ENCODE measurements at regions not wholly inside any gene's neighbourhood (a gene's known extent, or its start where the extent isn't known, plus 50 kb on each side); places are given as distances from the start of the nearest gene placed in this dataset.

DNA sequence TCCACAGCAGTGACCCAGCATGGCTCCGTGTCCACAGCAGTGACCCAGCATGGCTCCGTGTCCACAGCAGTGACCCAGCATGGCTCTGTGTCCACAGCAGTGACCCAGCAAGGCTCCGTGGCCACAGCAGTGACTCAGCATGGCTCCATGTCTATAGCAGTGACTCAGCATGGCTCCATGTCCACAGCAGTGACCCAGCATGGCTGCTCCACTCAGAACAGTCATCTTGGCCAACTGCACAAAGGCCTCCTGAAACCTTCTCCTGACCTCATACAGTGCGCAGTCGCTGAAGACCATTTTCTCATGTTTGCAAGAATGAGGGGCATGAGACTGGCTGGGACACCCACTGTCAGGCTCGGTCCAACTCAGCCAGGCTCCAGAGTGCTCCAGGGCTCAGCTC lies 333.4 kb upstream of the RAB6C start:
- TF ChIP-seq POLR2A (IDR thresholded peaks at IDR 0.05; ENCODE audit: low read depth, low read length) (no peak), EZH2 (IDR thresholded peaks at IDR 0.05; ENCODE audit: borderline replicate concordance, low read depth, low read length, severe bottlenecking) (no peak), MYC (IDR thresholded peaks at IDR 0.05; ENCODE audit: low read depth, low read length) (no peak), POLR2AphosphoS5 (IDR thresholded peaks at IDR 0.05; ENCODE audit: insufficient read depth, low read depth, low read length) (no peak), JUN (IDR thresholded peaks at IDR 0.05; ENCODE audit: borderline replicate concordance, insufficient read depth, insufficient read length, low read depth) (no peak), FOS (IDR thresholded peaks at IDR 0.05; ENCODE audit: borderline replicate concordance, insufficient read depth, low read length) (no peak)
- TF ChIP-seq, protein P1, sequence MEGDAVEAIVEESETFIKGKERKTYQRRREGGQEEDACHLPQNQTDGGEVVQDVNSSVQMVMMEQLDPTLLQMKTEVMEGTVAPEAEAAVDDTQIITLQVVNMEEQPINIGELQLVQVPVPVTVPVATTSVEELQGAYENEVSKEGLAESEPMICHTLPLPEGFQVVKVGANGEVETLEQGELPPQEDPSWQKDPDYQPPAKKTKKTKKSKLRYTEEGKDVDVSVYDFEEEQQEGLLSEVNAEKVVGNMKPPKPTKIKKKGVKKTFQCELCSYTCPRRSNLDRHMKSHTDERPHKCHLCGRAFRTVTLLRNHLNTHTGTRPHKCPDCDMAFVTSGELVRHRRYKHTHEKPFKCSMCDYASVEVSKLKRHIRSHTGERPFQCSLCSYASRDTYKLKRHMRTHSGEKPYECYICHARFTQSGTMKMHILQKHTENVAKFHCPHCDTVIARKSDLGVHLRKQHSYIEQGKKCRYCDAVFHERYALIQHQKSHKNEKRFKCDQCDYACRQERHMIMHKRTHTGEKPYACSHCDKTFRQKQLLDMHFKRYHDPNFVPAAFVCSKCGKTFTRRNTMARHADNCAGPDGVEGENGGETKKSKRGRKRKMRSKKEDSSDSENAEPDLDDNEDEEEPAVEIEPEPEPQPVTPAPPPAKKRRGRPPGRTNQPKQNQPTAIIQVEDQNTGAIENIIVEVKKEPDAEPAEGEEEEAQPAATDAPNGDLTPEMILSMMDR (IDR thresholded peaks at IDR 0.05; ENCODE audit: extremely low read depth in 1 of 2, insufficient read depth in 1 of 2, low read depth in 1 of 2, low read length in 2 of 2): no peak
- TF ChIP-seq, protein P2, sequence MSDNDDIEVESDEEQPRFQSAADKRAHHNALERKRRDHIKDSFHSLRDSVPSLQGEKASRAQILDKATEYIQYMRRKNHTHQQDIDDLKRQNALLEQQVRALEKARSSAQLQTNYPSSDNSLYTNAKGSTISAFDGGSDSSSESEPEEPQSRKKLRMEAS (IDR thresholded peaks at IDR 0.05; ENCODE audit: insufficient read depth, insufficient read length): no peak
